ENCODE measurements at regions not wholly inside any gene's neighbourhood (a gene's known extent, or its start where the extent isn't known, plus 50 kb on each side); places are given as distances from the start of the nearest gene placed in this dataset.

DNA sequence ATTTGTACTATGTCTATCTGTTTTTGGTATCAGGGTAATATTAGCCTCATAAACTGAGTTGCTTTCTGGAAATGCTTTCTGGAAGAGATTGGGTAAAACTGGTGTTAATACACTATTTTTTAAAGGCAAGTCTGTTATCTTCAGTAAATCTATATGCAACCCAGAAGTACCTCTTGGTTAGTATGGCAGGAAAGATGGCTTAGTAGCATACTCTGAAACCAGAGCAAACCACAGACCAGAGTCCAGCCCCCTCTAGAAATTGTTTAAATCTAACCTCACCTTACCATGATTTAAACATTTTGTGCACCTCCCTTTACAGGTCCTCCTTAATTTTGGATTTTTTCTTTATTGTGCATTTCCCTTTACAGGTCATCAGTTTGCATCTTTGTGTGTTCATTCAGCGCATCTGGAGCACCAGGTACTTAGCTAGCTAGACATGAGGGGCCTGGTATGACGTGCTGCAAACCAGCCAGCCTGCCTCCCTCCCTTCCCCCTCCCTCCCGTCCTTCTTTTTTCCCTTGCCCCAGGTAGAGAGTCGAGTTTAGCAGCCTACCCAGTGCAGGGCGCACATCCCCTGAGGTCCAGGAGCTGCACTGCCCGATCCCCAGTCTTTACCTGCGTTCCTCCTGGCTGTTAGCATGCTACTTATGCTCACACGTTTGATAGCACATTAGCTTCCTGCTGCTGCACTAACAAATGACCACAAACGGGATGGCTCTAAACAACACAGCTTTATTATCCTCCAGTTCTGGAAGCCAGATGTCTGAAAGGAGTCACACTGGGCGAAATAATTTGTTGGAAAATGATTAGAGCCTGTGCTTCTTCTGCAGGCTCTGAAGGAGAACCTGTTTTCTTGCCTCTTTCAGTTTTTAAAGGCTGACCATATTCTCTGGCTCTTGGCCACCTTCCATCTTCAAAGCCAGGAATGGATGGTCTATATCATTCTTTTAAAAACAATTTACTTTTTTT is 299.9 kb upstream of the HABP2 start:
- intact Hi-C loops (cut with DNase I; ENCODE audit: low total_unique reads), result no loop called here
- Histone ChIP-seq H3K27me3 (no peaks in the 10 kb centered on the region), H3K4me1 (no peaks in the 10 kb centered on the region), H3K27ac (no peak overlapping the region), H3K9me3 (no peaks in the 10 kb centered on the region), H3K36me3 (no peaks in the 10 kb centered on the region), H3K4me3 (no peak overlapping the region)
- DNase-seq (ENCODE audit: low spot score in 2 of 2), result no peak
- TF ChIP-seq POLR2AphosphoS5 (IDR thresholded peaks at IDR 0.05) (no peak), POLR2A (IDR thresholded peaks at IDR 0.05) (no peak)
- TF ChIP-seq, protein P1, sequence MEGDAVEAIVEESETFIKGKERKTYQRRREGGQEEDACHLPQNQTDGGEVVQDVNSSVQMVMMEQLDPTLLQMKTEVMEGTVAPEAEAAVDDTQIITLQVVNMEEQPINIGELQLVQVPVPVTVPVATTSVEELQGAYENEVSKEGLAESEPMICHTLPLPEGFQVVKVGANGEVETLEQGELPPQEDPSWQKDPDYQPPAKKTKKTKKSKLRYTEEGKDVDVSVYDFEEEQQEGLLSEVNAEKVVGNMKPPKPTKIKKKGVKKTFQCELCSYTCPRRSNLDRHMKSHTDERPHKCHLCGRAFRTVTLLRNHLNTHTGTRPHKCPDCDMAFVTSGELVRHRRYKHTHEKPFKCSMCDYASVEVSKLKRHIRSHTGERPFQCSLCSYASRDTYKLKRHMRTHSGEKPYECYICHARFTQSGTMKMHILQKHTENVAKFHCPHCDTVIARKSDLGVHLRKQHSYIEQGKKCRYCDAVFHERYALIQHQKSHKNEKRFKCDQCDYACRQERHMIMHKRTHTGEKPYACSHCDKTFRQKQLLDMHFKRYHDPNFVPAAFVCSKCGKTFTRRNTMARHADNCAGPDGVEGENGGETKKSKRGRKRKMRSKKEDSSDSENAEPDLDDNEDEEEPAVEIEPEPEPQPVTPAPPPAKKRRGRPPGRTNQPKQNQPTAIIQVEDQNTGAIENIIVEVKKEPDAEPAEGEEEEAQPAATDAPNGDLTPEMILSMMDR (IDR thresholded peaks at IDR 0.05), result no peak

DNA sequence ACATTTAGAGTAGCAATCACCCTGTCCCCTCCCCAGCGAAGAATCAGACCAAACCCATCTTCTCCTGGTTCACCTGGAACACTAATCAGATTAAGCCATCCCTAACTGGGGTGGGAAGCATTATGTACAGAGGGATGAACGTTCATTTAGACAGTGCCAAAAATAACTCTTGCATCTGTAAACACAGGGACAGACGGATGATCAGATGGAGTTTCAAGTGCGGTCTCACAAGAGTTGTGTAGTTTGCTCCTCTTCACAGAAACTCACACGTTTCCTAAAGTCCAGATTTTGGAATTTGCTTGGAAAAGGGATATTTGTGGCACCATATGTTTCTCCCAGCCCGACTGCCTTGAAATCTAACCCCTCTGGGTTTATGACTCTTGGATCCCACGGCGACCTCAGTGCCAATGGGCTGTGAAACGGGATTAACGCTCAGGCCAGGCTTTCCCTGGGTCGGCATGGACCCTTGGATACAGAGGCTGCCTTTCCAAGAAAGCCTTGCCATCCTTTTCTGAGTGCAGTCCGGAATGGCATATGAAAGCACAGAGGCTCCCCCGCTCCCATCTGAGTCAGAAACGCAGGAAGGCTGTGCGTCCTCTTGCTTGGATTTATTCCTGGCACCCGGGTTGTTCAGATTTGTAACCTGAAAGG is 293.2 kb upstream of the HABP2 start:
- intact Hi-C loops (cut with DNase I; ENCODE audit: low total_unique reads), result no loop called here

DNA sequence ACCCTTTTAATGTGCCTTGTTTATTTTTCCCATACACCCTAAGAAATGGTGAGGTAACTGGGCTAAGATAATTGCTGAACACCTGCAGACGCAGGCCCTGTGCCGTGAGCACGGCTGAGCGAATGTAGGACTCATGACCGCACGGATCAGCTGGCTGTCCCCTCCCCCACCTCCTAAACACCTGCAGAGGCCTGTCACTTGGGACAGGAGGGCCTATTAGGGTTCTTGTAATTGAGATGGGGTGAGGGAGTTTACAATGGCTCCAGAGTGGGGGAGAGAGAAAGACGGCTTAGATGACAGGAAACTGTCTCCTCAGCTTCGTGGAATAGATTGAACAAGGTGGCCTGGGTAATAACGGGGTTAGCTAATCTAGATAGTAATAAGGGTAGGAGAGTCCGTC is 291.7 kb upstream of the HABP2 start:
- intact Hi-C loops (cut with DNase I; ENCODE audit: low total_unique reads), result no loop called here
- Histone ChIP-seq H3K27me3 (no peaks in the 10 kb centered on the region), H3K27ac (no peak overlapping the region), H3K4me3 (no peak overlapping the region), H3K4me1 (no peaks in the 10 kb centered on the region), H3K9me3 (no peaks in the 10 kb centered on the region), H3K36me3 (no peaks in the 10 kb centered on the region)
- TF ChIP-seq POLR2A (IDR thresholded peaks at IDR 0.05) (no peak), POLR2AphosphoS5 (IDR thresholded peaks at IDR 0.05) (no peak)
- TF ChIP-seq, protein P1 (IDR thresholded peaks at IDR 0.05), result no peak
- DNase-seq (ENCODE audit: low spot score in 2 of 2), result no peak

More for the DNA sequence above, 293.2 kb upstream of the HABP2 start:
- Histone ChIP-seq H3K27ac (no peak overlapping the region), H3K4me1 (no peaks in the 10 kb centered on the region), H3K4me3 (no peak overlapping the region), H3K36me3 (no peaks in the 10 kb centered on the region), H3K27me3 (no peaks in the 10 kb centered on the region), H3K9me3 (no peaks in the 10 kb centered on the region)
- DNase-seq (ENCODE audit: low spot score in 2 of 2), result no peak
- TF ChIP-seq POLR2AphosphoS5 (IDR thresholded peaks at IDR 0.05) (no peak), POLR2A (IDR thresholded peaks at IDR 0.05) (no peak)
- TF ChIP-seq, protein P1 (IDR thresholded peaks at IDR 0.05), result no peak

DNA sequence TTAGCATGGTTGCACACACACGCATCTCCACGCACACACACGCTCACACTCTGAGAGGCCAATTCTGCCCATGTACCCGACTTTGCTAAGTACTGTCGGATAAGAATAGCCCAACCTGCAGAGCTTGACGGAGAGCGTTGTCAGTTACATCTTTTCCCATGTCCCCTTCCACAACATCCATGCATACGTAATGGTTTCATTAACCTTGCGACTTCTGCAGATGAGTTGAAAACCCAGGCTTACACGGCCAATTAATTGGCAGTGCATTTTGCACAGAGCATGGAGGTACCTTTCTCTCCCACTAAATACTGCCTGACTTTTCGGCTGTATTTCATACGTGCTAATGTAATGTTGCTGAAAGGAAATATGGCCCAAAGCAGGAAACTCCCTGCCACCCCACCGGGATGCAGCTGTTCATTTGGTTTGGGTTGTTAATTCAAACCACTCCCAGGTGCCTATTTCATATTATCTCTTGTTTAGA is 291.2 kb upstream of the HABP2 start:
- no peaks in the 10 kb centered on the region for H3K9me3 ChIP-seq
- TF ChIP-seq, protein P1 (IDR thresholded peaks at IDR 0.05), result no peak
- TF ChIP-seq POLR2A (IDR thresholded peaks at IDR 0.05) (no peak), POLR2AphosphoS5 (IDR thresholded peaks at IDR 0.05) (no peak)
- no peak for DNase-seq (ENCODE audit: low spot score in 2 of 2)
- intact Hi-C loops (cut with DNase I; ENCODE audit: low total_unique reads), result no loop called here
- no peak overlapping the region for H3K27ac ChIP-seq
- no peaks in the 10 kb centered on the region for H3K36me3 ChIP-seq
- H3K4me1 ChIP-seq, result no peaks in the 10 kb centered on the region
- H3K27me3 ChIP-seq, result no peaks in the 10 kb centered on the region
- no peak overlapping the region for H3K4me3 ChIP-seq

DNA sequence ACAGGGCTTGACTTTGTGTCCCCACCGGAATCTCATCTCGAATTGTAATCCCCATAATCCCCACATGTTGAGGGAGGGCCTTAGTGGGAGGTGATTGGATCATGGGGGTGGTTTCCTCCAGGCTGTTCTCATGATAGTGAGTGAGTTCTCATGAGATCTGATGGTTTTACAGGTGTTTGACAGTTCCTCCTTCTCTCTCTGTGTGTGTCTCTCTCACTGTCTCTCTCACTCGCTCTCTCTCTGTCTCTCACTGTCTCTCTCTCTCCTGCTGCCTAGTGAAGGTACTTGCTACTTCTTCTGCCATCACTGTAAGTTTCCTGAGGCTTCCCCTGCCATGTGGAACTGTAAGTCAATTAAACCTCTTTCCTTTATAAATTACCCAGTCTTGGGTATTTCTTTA is 289.8 kb upstream of the HABP2 start:
- Histone ChIP-seq H3K9me3 (no peaks in the 10 kb centered on the region), H3K4me3 (no peak overlapping the region), H3K27ac (no peak overlapping the region), H3K36me3 (no peaks in the 10 kb centered on the region), H3K4me1 (no peaks in the 10 kb centered on the region), H3K27me3 (no peaks in the 10 kb centered on the region)
- no peak for TF ChIP-seq POLR2AphosphoS5 (IDR thresholded peaks at IDR 0.05)
- no peak for TF ChIP-seq POLR2A (IDR thresholded peaks at IDR 0.05)
- TF ChIP-seq, protein P1 (IDR thresholded peaks at IDR 0.05), result no peak
- DNase-seq (ENCODE audit: low spot score in 2 of 2), result no peak
- intact Hi-C loops (cut with DNase I; ENCODE audit: low total_unique reads), result no loop called here
